ENCODE measurements at regions not wholly inside any gene's neighbourhood (a gene's known extent, or its start where the extent isn't known, plus 50 kb on each side); places are given as distances from the start of the nearest gene placed in this dataset.

DNA sequence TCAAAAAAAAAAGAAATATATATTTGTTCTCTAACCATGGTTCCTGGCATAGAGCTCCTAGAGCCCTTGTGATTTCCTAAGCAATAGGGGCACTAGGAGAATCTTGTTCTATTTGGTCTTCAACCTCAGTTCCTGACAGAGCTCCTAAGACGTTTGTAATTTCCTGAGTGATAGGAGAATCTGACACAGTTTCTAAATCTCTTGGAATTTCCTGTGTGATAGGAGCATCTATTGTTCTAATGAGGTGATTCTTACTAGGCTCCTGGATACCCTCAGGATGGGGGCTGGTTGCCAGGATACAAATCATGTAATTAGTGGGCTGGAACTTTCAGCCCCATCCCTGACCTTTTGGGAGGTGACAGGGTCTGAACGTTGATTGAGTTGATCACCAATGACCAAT lies 245.8 kb downstream of the ZEB2 start:
- Histone ChIP-seq H3K27me3 (ENCODE audit: low read depth) (no peaks in the 10 kb centered on the region), H3K27ac (replicated peaks) (no peak overlapping the region)
- no peak for DNase-seq

DNA sequence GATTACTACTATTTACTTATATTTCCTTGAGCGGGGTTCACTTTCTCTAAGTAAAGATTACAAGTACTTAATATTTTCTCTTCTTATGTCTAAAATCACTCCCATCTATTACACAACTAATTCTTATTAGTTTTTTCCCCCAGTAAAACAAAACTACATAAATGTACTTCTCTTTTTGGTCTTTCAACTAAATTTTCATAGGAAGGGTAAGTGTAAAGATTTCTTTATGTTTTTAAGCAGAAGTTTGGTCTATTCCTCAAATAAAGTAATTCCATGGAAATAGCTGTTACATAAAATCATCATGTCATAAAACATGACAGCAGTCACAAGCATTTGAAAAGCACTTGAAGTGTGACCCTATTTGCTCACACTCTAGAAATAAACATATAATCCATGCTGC lies 249.0 kb downstream of the ZEB2 start:
- no peak overlapping the region for H3K4me3 ChIP-seq
- H3K27ac ChIP-seq (replicated peaks), result no peak overlapping the region
- no peaks in the 10 kb centered on the region for H3K27me3 ChIP-seq (ENCODE audit: low read depth)
- no peaks in the 10 kb centered on the region for H3K36me3 ChIP-seq
- TF ChIP-seq, protein P1, sequence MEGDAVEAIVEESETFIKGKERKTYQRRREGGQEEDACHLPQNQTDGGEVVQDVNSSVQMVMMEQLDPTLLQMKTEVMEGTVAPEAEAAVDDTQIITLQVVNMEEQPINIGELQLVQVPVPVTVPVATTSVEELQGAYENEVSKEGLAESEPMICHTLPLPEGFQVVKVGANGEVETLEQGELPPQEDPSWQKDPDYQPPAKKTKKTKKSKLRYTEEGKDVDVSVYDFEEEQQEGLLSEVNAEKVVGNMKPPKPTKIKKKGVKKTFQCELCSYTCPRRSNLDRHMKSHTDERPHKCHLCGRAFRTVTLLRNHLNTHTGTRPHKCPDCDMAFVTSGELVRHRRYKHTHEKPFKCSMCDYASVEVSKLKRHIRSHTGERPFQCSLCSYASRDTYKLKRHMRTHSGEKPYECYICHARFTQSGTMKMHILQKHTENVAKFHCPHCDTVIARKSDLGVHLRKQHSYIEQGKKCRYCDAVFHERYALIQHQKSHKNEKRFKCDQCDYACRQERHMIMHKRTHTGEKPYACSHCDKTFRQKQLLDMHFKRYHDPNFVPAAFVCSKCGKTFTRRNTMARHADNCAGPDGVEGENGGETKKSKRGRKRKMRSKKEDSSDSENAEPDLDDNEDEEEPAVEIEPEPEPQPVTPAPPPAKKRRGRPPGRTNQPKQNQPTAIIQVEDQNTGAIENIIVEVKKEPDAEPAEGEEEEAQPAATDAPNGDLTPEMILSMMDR (IDR thresholded peaks at IDR 0.05; ENCODE audit: borderline replicate concordance), result no peak
- peaks cover 38% of the 10 kb centered on the region for H3K4me1 ChIP-seq
- intact Hi-C loops (cut with micrococcal nuclease), result no loop called here
- no peaks in the 10 kb centered on the region for H3K9me3 ChIP-seq (replicated peaks)
- no peak for DNase-seq

More for the DNA sequence above, 245.8 kb downstream of the ZEB2 start:
- Histone ChIP-seq H3K4me1 (peaks cover 27% of the 10 kb centered on the region), H3K36me3 (no peaks in the 10 kb centered on the region), H3K9me3 (replicated peaks) (no peaks in the 10 kb centered on the region), H3K4me3 (no peak overlapping the region)
- intact Hi-C loops (cut with micrococcal nuclease), result no loop called here
- TF ChIP-seq, protein P1 (IDR thresholded peaks at IDR 0.05; ENCODE audit: borderline replicate concordance), result no peak

DNA sequence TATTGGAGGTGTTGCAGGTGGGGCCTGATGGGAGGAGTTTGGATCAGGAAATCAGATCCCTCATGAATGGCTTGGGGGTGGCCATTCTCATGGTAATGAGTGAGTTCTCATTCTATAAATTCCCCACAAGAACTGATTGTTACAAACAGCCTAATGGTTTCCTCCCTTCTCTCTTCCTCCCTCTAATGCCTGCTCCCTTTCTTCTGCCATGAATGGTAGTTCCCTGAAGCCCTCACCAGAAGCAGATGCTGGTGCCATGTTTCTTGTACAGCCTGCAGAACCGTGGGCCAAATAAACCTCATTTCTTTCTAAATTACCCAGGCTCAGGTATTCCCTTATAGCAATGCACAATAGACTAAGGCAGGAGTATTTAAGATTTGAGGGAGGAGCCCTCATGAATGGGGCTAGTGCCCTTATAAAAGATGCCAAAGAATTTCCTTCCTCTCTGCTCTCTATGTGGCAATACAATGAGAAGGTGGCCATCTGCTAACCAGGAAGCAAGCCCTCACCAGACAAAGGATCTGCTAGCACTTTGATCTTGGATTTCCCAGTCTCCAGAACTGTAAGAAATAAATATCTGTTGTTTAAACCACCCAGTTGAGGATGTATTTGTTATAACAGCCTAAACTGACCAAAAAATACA lies 251.8 kb downstream of the ZEB2 start:
- no peak overlapping the region for H3K4me3 ChIP-seq
- intact Hi-C loops (cut with micrococcal nuclease), result no loop called here
- no peak for DNase-seq
- no peaks in the 10 kb centered on the region for H3K9me3 ChIP-seq (replicated peaks)
- TF ChIP-seq, protein P1 (IDR thresholded peaks at IDR 0.05; ENCODE audit: borderline replicate concordance), result no peak
- H3K36me3 ChIP-seq, result no peaks in the 10 kb centered on the region
- H3K4me1 ChIP-seq, result peaks cover 20% of the 10 kb centered on the region
- no peaks in the 10 kb centered on the region for H3K27me3 ChIP-seq (ENCODE audit: low read depth)
- H3K27ac ChIP-seq (replicated peaks), result no peak overlapping the region

DNA sequence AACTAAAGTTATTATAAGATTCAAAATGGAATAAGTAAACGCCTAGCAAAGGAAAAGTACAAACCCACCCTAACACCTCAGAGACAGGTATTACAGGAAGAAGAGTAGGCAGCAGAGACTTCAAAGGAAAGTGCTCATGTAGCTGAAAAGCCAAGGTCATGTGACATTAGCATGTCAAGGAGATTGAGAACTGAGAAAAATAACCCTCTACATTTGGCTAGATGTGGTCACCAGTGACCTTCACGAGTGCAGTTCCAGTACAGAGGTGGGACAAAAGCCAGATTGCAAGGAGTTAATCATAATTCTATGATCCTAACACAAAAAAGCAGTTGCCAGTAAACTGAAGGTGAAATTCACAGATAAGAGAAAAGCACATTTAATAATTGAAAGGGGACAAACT lies 252.7 kb downstream of the ZEB2 start:
- TF ChIP-seq, protein P1 (IDR thresholded peaks at IDR 0.05; ENCODE audit: borderline replicate concordance), result no peak
- H3K4me3 ChIP-seq, result no peak overlapping the region
- DNase-seq, result no peak
- H3K27me3 ChIP-seq (ENCODE audit: low read depth), result no peaks in the 10 kb centered on the region
- H3K4me1 ChIP-seq, result peaks cover 20% of the 10 kb centered on the region
- no peak overlapping the region for H3K27ac ChIP-seq (replicated peaks)
- no peaks in the 10 kb centered on the region for H3K36me3 ChIP-seq
- H3K9me3 ChIP-seq (replicated peaks), result no peaks in the 10 kb centered on the region
- intact Hi-C loops (cut with micrococcal nuclease), result no loop called here

DNA sequence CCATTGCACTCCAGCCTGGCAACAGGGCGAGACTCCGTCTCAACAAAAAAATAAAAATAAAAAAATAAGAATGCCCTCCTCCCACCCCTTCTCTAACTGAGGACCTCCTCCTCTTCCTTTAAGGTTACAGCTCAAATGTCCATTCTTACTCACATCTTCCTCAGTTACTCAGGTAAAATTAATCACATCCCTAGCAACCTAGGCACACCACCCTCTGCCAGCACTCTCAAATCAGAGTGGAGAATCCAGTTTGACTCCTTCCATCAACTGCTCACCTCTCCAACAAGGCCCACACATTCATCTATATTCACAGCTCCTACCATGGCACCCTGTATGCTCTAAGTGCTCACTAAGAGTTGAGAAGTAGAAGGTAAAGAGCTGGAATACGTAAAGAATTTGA lies 254.3 kb downstream of the ZEB2 start:
- H3K27ac ChIP-seq (replicated peaks), result no peak overlapping the region
- no peak for DNase-seq
- intact Hi-C loops (cut with micrococcal nuclease), result no loop called here

More for the DNA sequence above, 254.3 kb downstream of the ZEB2 start:
- Histone ChIP-seq H3K9me3 (replicated peaks) (no peaks in the 10 kb centered on the region), H3K36me3 (no peaks in the 10 kb centered on the region), H3K4me3 (no peak overlapping the region), H3K4me1 (peaks cover 11% of the 10 kb centered on the region), H3K27me3 (ENCODE audit: low read depth) (no peaks in the 10 kb centered on the region)
- TF ChIP-seq, protein P1 (IDR thresholded peaks at IDR 0.05; ENCODE audit: borderline replicate concordance), result no peak
